ENCODE measurements at regions not wholly inside any gene's neighbourhood (a gene's known extent, or its start where the extent isn't known, plus 50 kb on each side); places are given as distances from the start of the nearest gene placed in this dataset.

GRCh38 chr4:162364651-162365050 is 200.9 kb upstream of the FSTL5 start:
- TF ChIP-seq CTCF (conservative IDR thresholded peaks at IDR 0.05; ENCODE audit: low read length) (no peak), EZH2phosphoT487 (IDR thresholded peaks at IDR 0.05; ENCODE audit: borderline replicate concordance) (no peak)

All from Loucy (cell line).